SK-N-SH treated with all-trans-retinoic acid at 6 μM for 48 hours (cell line): ENCODE measurements at regions not wholly inside any gene's neighbourhood (a gene's known extent, or its start where the extent isn't known, plus 50 kb on each side); places are given as distances from the start of the nearest gene placed in this dataset.

Source experiments
- ARNTL ChIP-seq: fragments of 450-650 bp; formaldehyde crosslinking; IDR thresholded peaks from 2 replicates; pipeline ENCODE4 v1.5.0; 2020; ENCODE audit warnings: low read depth, mild to moderate bottlenecking, moderate library complexity, borderline replicate concordance
- CSDC2 ChIP-seq: fragments of 250-450 bp; sonication (Bioruptor Pico); IDR thresholded peaks from 2 replicates; pipeline ENCODE4 v1.5.0; 2020; ENCODE audit warnings: mild to moderate bottlenecking, moderate library complexity
- CSRNP3 ChIP-seq: fragments of 250-450 bp; sonication (Bioruptor Pico); IDR thresholded peaks from 2 replicates; pipeline ENCODE4 v1.5.1; 2021; ENCODE audit warnings: mild to moderate bottlenecking, moderate library complexity
- OSR1 ChIP-seq: fragments of 250-450 bp; sonication (Bioruptor Pico); IDR thresholded peaks from 2 replicates; pipeline ENCODE4 v1.8.0; 2022; ENCODE audit warnings: moderate library complexity, mild to moderate bottlenecking, inconsistent platforms
- POU6F1 ChIP-seq: fragments of 250-450 bp; sonication (Bioruptor Pico); IDR thresholded peaks from 2 replicates; pipeline ENCODE4 v1.8.0; 2021; ENCODE audit warnings: low read depth, mild to moderate bottlenecking, moderate library complexity, borderline replicate concordance
- PPARA ChIP-seq: fragments of 250-450 bp; sonication (Bioruptor Pico); IDR thresholded peaks from 2 replicates; pipeline ENCODE4 v1.5.0; 2020; ENCODE audit warnings: mild to moderate bottlenecking, borderline replicate concordance
- ZNF565 ChIP-seq: fragments of 450-650 bp; formaldehyde crosslinking; conservative IDR thresholded peaks from 2 replicates; pipeline ENCODE4 v1.5.0; 2020; ENCODE audit warnings: low read depth, mild to moderate bottlenecking, moderate library complexity
- TF ChIP-seq, protein P1 (sequence below): fragments of 250-450 bp; sonication (Bioruptor Pico); IDR thresholded peaks from 2 replicates; pipeline ENCODE4 v1.8.0; 2020; ENCODE audit warnings: mild to moderate bottlenecking, moderate library complexity, borderline replicate concordance
- TF ChIP-seq, protein P2 (sequence below): fragments of 250-450 bp; sonication (Bioruptor Pico); IDR thresholded peaks from 2 replicates; pipeline ENCODE4 v1.5.1; 2020; ENCODE audit warnings: low read depth, mild to moderate bottlenecking, moderate library complexity
- TF ChIP-seq, protein P3 (sequence below): fragments of 250-450 bp; sonication (Bioruptor Pico); IDR thresholded peaks from 2 replicates; pipeline ENCODE4 v1.5.0; 2020; ENCODE audit warnings: mild to moderate bottlenecking, moderate library complexity

- TF ChIP-seq, protein P1, sequence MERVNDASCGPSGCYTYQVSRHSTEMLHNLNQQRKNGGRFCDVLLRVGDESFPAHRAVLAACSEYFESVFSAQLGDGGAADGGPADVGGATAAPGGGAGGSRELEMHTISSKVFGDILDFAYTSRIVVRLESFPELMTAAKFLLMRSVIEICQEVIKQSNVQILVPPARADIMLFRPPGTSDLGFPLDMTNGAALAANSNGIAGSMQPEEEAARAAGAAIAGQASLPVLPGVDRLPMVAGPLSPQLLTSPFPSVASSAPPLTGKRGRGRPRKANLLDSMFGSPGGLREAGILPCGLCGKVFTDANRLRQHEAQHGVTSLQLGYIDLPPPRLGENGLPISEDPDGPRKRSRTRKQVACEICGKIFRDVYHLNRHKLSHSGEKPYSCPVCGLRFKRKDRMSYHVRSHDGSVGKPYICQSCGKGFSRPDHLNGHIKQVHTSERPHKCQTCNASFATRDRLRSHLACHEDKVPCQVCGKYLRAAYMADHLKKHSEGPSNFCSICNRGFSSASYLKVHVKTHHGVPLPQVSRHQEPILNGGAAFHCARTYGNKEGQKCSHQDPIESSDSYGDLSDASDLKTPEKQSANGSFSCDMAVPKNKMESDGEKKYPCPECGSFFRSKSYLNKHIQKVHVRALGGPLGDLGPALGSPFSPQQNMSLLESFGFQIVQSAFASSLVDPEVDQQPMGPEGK (CRISPR knock-in tag) = no peak
- TF ChIP-seq, protein P2, sequence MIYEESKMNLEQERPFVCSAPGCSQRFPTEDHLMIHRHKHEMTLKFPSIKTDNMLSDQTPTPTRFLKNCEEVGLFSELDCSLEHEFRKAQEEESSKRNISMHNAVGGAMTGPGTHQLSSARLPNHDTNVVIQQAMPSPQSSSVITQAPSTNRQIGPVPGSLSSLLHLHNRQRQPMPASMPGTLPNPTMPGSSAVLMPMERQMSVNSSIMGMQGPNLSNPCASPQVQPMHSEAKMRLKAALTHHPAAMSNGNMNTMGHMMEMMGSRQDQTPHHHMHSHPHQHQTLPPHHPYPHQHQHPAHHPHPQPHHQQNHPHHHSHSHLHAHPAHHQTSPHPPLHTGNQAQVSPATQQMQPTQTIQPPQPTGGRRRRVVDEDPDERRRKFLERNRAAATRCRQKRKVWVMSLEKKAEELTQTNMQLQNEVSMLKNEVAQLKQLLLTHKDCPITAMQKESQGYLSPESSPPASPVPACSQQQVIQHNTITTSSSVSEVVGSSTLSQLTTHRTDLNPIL = no peak
- TF ChIP-seq CSDC2 (CRISPR knock-in tag) = no peak
- no peak for TF ChIP-seq ZNF565
- TF ChIP-seq, protein P3, sequence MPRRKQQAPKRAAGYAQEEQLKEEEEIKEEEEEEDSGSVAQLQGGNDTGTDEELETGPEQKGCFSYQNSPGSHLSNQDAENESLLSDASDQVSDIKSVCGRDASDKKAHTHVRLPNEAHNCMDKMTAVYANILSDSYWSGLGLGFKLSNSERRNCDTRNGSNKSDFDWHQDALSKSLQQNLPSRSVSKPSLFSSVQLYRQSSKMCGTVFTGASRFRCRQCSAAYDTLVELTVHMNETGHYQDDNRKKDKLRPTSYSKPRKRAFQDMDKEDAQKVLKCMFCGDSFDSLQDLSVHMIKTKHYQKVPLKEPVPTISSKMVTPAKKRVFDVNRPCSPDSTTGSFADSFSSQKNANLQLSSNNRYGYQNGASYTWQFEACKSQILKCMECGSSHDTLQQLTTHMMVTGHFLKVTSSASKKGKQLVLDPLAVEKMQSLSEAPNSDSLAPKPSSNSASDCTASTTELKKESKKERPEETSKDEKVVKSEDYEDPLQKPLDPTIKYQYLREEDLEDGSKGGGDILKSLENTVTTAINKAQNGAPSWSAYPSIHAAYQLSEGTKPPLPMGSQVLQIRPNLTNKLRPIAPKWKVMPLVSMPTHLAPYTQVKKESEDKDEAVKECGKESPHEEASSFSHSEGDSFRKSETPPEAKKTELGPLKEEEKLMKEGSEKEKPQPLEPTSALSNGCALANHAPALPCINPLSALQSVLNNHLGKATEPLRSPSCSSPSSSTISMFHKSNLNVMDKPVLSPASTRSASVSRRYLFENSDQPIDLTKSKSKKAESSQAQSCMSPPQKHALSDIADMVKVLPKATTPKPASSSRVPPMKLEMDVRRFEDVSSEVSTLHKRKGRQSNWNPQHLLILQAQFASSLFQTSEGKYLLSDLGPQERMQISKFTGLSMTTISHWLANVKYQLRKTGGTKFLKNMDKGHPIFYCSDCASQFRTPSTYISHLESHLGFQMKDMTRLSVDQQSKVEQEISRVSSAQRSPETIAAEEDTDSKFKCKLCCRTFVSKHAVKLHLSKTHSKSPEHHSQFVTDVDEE (CRISPR knock-in tag) = no peak
- TF ChIP-seq ARNTL (CRISPR knock-in tag) = no peak
- no peak for TF ChIP-seq CSRNP3 (CRISPR knock-in tag)
- no peak for TF ChIP-seq OSR1 (CRISPR knock-in tag)
- no peak for TF ChIP-seq PPARA (CRISPR knock-in tag)
- TF ChIP-seq POU6F1 (CRISPR knock-in tag) = no peak
These were observed 72.2 kb upstream of the EPB41L4A start for GRCh38 chr5:112491257-112491656.
